ENCODE measurements at regions not wholly inside any gene's neighbourhood (a gene's known extent, or its start where the extent isn't known, plus 50 kb on each side); places are given as distances from the start of the nearest gene placed in this dataset.

DNA sequence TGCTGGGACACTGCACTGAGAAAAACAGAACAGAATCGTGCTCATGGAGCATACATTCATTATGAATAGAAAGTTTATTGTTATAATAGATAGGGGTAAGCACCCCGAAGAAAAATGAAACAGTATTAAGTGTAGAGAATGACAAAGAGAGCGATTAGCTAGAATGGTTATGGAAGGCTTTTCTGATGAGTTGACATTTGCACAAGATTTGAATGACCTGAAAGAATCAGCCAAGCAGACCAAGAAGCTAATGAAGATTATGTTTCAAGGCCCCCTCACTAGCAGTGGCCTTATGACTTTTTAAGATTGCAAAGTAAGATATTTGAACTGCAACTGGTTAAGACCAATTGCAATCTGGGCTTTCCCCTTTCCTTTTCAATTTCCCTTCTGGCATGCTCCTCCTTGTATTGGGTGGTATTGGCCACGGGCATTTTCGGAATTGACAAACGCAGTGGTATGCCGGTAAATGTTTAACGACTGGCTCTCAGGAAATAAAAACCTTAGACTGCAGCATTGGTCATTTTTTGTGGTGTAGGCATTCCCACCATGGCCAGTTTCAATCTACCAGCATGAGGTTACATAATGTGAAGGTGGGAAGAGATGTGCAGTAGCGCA is 120.0 kb upstream of the CITED2 start:
- H3K36me3 ChIP-seq (ENCODE audit: insufficient read depth, low read length): no peaks in the 10 kb centered on the region
- H3K4me2 ChIP-seq (ENCODE audit: low read length): no peak overlapping the region
- H4K20me1 ChIP-seq (ENCODE audit: insufficient read depth): no peaks in the 10 kb centered on the region
- no peaks in the 10 kb centered on the region for H3K27me3 ChIP-seq (ENCODE audit: insufficient read depth, low read depth, low read length)
- no peak for TF ChIP-seq EZH2 (IDR thresholded peaks at IDR 0.05; ENCODE audit: borderline replicate concordance, insufficient read depth, low read length, poor library complexity, severe bottlenecking)
- TF ChIP-seq MXI1 (conservative IDR thresholded peaks at IDR 0.05; ENCODE audit: poor library complexity, severe bottlenecking): no peak
- TF ChIP-seq SMC3 (conservative IDR thresholded peaks at IDR 0.05; ENCODE audit: poor library complexity): no peak
- TF ChIP-seq EP300 (conservative IDR thresholded peaks at IDR 0.05; ENCODE audit: poor library complexity, severe bottlenecking): no peak
- TF ChIP-seq REST (IDR thresholded peaks at IDR 0.05; ENCODE audit: borderline replicate concordance): no peak
- no peak for TF ChIP-seq RAD21 (conservative IDR thresholded peaks at IDR 0.05)
- TF ChIP-seq CTCF (IDR thresholded peaks at IDR 0.05; ENCODE audit: poor library complexity, severe bottlenecking): no peak
- TF ChIP-seq POLR2AphosphoS5 (IDR thresholded peaks at IDR 0.05): no peak
- no peak for TF ChIP-seq TAF1 (IDR thresholded peaks at IDR 0.05; ENCODE audit: low read depth)
- H3K4me3 ChIP-seq (ENCODE audit: low read length): no peak overlapping the region
- no peak overlapping the region for H3K27ac ChIP-seq (ENCODE audit: low read length)
- peaks cover 3% of the 10 kb centered on the region for H3K9me3 ChIP-seq (ENCODE audit: low read length)
- H3F3A ChIP-seq (ENCODE audit: insufficient read depth, low read length, poor library complexity, severe bottlenecking): no peaks in the 10 kb centered on the region
- H2AFZ ChIP-seq (ENCODE audit: low read depth, low read length): no peak overlapping the region
- no peaks in the 10 kb centered on the region for H3K9me2 ChIP-seq (ENCODE audit: insufficient read depth, low read length)
- no peak overlapping the region for H3K9ac ChIP-seq (ENCODE audit: low read length)
- no peaks in the 10 kb centered on the region for H3K79me2 ChIP-seq (replicated peaks; ENCODE audit: insufficient read depth, low read length)

GRCh38 chr6:139490482-139490881 is 116.0 kb upstream of the CITED2 start:
- H3K4me3 ChIP-seq (ENCODE audit: low read length): no peak overlapping the region
- H2AFZ ChIP-seq (ENCODE audit: low read depth, low read length): no peak overlapping the region
- H3K27me3 ChIP-seq (ENCODE audit: insufficient read depth, low read depth, low read length): no peaks in the 10 kb centered on the region
- H3K4me2 ChIP-seq (ENCODE audit: low read length): no peak overlapping the region
- H3K36me3 ChIP-seq (ENCODE audit: insufficient read depth, low read length): no peaks in the 10 kb centered on the region
- H3K9ac ChIP-seq (ENCODE audit: low read length): no peak overlapping the region
- H3K9me2 ChIP-seq (ENCODE audit: insufficient read depth, low read length): no peaks in the 10 kb centered on the region
- no peaks in the 10 kb centered on the region for H3F3A ChIP-seq (ENCODE audit: insufficient read depth, low read length, poor library complexity, severe bottlenecking)
- peaks cover 3% of the 10 kb centered on the region for H3K9me3 ChIP-seq (ENCODE audit: low read length)
- TF ChIP-seq RAD21 (conservative IDR thresholded peaks at IDR 0.05) (no peak), TAF1 (IDR thresholded peaks at IDR 0.05; ENCODE audit: low read depth) (no peak), SMC3 (conservative IDR thresholded peaks at IDR 0.05; ENCODE audit: poor library complexity) (no peak), POLR2AphosphoS5 (IDR thresholded peaks at IDR 0.05) (no peak), REST (IDR thresholded peaks at IDR 0.05; ENCODE audit: borderline replicate concordance) (no peak), MXI1 (conservative IDR thresholded peaks at IDR 0.05; ENCODE audit: poor library complexity, severe bottlenecking) (no peak), EZH2 (IDR thresholded peaks at IDR 0.05; ENCODE audit: borderline replicate concordance, insufficient read depth, low read length, poor library complexity, severe bottlenecking) (no peak), EP300 (conservative IDR thresholded peaks at IDR 0.05; ENCODE audit: poor library complexity, severe bottlenecking) (no peak), CTCF (IDR thresholded peaks at IDR 0.05; ENCODE audit: poor library complexity, severe bottlenecking) (no peak)
- H3K79me2 ChIP-seq (replicated peaks; ENCODE audit: insufficient read depth, low read length): no peaks in the 10 kb centered on the region
- H3K27ac ChIP-seq (ENCODE audit: low read length): no peak overlapping the region
- no peaks in the 10 kb centered on the region for H4K20me1 ChIP-seq (ENCODE audit: insufficient read depth)

Measured in neural cell (in vitro differentiated cells).